ENCODE measurements at regions not wholly inside any gene's neighbourhood (a gene's known extent, or its start where the extent isn't known, plus 50 kb on each side); places are given as distances from the start of the nearest gene placed in this dataset.

DNA sequence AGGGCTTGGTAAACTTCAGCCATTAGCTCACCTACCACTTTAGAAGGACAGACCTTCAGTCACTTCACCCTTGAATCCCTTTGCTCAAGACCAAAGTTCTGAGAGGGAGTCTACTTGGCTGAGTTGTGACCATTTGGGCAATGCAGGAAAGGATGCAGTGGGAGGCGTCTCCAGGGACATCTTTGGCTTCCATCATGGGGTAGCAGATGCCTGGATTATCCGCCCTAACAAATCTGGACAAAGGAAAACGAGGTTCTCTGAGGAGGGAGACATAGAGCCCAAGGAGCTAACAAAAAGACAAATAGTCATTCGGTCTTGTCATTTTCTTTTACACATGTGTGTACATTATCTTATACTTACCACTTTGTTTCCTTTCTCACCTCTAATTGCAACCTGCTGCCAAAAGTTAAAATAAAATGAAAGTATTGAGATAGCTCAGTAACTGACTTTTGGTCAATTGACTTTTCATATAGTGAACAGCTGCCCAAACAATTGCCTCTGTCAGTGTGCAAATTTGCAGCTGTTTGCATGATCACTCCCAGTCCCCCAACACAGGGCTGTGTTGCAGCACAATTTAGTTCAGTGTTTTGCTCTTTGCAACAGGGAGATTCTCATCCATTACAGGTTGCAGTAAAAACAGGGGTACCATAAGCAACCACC, 108.9 kb upstream of the EEF2KMT start:
- TF ChIP-seq CTCF (IDR thresholded peaks at IDR 0.05 in 2 of 3, conservative IDR thresholded peaks at IDR 0.05 in 1 of 3; ENCODE audit: borderline replicate concordance in 1 of 3, insufficient read depth in 1 of 3, low read depth in 2 of 3, low read length in 2 of 3) (no peak), JUND (IDR thresholded peaks at IDR 0.05) (no peak), REST (IDR thresholded peaks at IDR 0.05; ENCODE audit: low read depth) (no peak), EZH2 (IDR thresholded peaks at IDR 0.05) (no peak), YY1 (IDR thresholded peaks at IDR 0.05; ENCODE audit: extremely low read depth, insufficient replicate concordance, low read depth, low read length) (no peak), POLR2AphosphoS5 (IDR thresholded peaks at IDR 0.05; ENCODE audit: low read depth, low read length) (no peak), CEBPB (IDR thresholded peaks at IDR 0.05; ENCODE audit: low read depth) (no peak), POLR2A (IDR thresholded peaks at IDR 0.05; ENCODE audit: borderline replicate concordance, extremely low read depth, insufficient read depth, insufficient read length) (no peak), EGR1 (IDR thresholded peaks at IDR 0.05; ENCODE audit: low read depth) (no peak)
